HG02884 (cell line): ENCODE measurements at regions not wholly inside any gene's neighbourhood (a gene's known extent, or its start where the extent isn't known, plus 50 kb on each side); places are given as distances from the start of the nearest gene placed in this dataset.

Source experiments
- ATAC-seq: cut with Tn5 transposase; IDR thresholded peaks from one replicate; pipeline ENCODE4 v1.9.1; 2021; ENCODE audit warnings: mild to moderate bottlenecking, moderate library complexity; ENCODE audit not compliant: unreplicated experiment

DNA sequence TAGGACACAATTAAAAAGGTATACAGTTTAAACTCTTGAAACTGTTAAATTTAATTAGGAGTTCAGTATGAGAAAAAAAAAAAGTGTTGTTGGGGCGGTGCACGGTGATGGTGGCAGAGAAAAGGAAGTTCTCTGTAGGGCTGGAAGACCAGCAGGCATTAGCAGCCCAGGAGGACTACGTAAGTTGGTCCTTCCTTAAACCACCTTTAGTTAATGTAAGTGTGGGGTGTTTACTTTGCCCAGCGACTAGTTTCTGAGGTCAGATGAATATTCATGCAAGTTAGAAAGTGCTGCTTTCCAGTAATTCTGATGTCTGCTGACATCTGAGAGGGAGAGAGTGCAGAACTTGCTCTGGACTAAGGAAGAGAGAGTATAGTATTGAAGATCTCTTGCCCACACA, 54.9 kb downstream of the NKX2-1 start:
- ATAC-seq, result no peak

DNA sequence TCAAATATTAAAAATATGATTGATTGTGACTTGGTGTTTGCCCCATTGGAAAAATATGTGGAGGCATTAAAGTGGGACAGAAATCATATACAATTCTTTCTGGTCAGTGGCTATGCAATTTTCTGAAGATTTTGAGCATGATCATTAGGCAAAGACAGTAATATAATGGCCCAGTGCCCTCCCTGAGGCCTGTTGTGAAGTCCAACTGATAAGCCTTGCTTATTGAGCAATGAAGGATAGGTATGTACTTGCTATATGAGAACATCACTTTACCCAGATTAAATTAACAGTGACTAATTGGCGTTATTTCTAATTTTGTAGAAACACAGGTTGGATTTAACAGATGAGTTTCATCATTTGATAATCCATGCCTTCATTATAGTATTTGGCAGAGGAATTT, 57.1 kb downstream of the NKX2-1 start:
- ATAC-seq, result no peak

DNA sequence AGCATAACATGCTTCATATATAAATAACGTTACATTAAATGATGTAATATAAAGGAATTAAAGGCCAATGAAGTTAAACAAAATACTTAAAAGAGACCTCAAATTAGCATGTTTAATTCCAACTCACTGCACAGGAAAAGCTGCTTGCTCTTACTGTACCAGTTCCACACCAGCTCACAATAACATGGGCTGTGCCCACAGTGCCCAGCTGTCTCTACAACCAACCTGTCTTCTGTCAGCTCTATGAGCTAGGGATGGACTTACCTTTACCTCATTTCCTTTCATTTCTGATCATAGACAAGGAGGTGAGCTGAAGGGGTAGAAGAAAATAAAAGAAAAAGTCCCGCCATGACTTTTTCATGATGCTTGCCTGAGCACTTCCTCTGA, 64.8 kb downstream of the NKX2-1 start:
- ATAC-seq, result no peak

DNA sequence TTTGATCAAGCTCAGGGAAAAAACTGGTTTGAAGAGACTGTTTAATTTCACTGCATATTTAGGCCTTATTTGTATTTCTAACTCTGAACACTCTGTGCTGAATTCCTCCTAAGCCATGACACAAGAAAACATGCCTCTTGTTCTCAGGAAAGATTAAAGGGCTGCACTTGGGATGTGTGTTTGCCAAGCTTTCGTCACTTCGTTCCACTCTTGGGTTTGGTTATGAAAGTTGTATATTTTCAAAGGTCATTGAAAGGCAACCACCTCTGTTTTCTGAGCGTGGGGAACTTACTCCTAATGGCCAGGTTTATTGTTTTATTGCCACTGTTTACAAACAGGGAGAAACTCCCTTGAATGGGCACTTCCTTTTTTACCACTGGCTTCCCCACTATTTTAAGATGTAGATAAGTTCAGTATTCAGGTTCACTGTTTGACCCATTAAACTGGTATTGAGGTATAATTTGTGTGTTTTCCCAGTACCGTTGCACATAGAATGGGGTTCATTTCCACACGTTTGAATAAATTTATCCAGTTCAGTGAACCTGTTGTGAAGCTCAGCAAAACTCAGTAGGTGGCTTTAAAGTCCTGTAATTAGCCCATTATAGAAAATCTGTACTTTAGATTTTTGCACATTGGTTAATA, 65.3 kb downstream of the NKX2-1 start:
- no peak for ATAC-seq

DNA sequence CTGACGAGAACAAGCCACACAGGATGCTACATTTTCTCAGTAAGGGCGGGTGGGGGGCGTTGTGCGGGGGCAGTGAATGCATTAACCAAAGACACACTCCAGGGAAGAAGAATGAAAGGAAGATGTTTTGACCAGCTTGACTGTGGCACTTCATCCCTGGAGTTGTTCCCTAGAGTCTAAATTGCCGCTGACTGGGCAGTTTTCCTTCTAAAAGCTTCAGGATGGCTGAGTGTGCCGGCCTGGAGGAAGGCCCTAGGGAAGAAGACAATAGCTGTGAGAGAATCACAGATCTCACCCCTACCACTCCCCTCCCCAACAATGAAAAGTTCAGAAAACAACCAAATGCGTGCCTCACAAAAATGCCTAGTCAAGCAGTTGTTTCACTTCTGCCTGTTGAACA, 67.2 kb downstream of the NKX2-1 start:
- ATAC-seq, result no peak

DNA sequence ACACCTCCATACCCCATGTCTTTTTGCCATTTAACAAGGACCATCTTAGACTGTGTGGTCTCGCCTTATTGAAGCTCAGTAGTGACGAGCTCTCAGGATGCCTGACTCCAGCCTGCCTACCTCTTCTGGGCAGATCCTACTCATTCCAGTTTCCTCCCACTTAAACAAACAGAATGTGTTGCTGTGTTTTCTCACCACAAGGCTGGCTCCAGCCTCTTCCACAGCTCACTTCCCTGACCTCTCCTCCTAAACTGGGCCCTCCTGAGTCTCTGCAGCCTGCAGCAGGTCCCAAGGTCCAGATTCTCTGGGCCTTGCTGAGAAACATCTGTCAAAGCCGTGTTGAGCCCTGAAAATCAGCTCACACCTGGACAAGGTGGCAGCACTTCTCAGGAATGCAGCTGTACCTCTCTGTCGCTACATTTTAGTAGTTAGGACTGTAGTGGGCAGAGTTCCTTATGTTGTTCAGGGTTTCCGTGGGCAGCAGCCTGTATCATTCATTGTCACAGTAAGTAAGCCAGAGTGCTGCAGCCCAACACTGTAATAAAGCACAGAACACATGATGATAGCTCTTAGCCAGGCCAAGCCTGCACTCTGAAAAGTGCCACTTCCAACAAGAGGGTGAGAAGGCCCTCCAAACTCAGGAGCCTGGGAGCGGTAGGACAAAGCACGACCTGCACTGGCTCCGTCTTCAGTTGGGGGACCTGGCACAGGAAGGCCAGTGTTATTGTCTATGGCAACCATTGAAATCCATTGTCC, 68.5 kb downstream of the NKX2-1 start:
- ATAC-seq, result no peak

DNA sequence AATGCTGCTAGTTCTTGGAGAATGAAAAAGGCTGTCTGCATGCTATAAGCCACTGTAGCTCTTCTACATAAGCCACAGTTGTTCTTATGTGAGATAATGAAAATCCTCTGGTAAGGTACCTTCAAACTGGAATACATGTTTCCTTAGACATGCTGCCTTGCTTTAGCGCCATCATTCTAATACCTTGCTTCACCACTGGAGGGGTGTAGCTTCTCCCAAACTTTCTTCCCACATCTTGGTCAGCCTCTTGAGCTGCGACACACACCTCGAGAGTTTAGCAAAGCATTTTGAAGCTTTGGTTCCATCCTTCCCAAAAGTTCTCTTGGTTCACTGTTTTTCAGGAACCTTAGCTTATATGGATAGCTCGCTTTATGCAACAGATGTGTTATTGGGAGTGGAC, 69.5 kb downstream of the NKX2-1 start:
- no peak for ATAC-seq

DNA sequence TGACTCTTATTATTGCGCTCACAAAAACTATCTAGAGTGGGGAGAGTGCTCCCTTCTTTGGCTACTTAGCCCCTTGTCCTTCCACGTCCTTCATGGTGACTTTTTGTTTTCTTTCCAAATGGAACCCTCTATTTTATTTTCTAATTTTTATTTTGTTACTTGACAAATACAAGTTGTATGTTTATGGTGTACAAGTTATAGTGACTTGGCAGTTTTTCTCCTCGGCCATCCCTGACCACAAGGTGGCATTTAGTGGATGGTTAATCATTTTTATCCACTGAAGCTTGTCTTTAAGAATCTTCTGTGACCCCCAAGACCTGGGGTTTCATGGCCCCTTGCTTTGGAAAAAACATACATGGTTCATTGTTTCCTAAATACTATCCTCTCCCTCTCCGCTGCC, 70.1 kb downstream of the NKX2-1 start:
- ATAC-seq, result no peak

DNA sequence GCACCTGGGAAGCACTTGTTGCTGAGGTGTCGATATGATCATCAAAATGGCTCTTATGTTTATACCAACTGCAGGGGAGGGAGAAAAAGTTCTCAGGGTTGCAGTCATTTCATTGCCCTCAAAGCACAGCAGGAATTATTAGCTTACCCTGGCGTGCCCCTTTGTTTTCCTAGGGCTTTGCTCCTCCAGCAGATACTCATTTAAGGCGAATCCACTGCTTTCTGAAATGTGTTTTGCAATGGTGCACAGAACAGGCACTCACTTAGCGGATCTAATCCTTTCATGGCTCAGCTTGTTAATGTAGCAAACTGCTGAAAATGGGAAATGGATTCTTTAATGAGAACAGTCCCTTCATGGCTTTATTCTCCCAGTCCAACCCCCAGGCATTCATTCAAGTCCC, 76.7 kb downstream of the NKX2-1 start:
- ATAC-seq, result no peak

DNA sequence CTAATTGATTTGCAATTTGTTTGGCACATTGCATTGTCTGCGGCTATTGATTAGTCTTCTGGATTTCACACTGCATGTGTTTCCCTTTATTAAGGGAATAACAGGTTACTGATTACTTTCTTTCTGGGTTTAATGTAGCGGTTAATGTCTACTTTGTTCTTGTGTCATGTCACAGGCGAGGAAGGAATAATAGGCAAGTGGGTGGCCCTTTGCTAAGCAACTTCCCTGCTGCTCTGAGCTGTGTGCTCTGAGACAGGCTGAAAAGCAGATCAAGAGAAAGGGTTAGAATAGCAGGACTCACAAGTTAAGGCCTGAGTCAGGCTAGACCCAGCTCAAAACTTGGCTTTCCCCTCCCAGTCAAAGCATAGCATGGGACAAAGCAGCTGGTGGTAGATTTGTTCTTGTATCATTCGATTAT, 77.2 kb downstream of the NKX2-1 start:
- no peak for ATAC-seq

DNA sequence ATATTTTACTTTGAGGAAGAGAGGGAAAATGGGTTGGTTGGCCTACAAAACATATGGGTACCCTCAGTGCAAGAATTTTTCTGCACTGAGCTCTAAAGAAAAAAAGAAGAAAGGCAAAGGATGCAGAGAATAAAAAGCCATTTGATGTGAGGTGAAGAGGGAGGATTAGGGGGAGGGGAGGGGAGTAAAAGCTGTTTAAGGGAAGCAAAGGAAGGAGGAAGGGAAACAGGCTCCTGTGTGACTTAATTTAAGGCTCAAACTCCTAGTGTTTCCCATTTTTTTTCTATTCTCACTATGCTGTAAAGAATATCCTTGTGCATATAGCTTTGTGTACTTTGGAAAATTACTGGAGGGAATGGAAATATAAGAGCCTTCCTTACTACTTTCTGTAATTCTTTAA, 78.7 kb downstream of the NKX2-1 start:
- no peak for ATAC-seq

DNA sequence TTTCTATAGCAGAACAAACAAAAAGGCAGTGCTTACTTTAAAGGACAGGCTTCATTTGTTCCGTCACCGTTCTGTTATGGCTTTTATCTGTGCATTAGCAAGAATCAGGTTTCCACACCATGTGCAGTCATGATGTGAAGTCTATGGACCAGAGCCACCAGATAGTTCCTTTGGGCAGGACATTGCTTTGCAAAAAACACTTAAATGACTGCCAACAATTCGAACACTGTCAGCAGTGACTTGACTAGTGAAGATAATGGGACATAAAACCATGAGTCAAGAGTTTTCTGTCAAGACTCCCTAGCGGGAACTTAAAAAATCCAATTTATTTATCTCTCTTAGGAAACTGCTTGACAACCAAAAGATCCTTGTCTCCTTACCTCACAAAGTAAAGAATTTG, 80.3 kb downstream of the NKX2-1 start:
- ATAC-seq, result no peak

DNA sequence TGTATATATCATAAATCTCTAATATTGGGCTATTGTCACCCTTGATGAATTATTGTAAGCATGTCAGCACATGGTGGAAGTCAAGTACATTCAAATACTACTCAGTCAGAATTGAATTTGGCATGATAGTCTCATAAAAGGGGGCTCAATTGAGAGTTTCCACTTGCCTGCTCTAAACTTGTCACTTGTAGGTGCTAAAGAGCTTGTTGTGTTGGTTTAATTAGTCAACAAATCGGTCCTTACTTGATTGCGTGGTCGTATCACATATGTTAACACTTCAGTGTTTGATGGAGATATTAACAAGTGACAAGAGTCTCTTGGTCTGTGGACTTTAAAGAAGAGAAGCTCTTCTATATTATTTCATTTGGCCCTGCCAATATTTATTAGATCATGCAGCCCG, 81.1 kb downstream of the NKX2-1 start:
- ATAC-seq, result no peak

DNA sequence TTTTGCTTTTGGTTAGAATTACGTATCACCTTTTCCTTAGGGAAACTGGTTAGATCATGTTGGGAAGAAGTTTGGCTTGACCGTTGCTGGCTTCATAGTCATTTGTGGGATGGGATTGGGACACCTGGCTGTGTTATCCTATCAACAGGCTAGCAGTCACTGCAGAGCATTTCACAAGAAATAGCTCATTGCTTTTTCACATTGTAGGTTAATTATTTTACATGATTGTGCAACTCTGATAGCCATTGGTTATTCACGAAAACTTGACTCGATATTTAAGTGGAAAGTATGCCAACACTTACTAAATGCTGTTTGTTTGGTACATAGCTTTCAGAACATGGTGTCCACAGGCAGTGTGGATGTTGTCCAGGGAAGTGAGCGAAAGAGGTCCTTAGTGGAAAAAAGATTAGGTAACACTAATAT, 89.4 kb downstream of the NKX2-1 start:
- no peak for ATAC-seq

DNA sequence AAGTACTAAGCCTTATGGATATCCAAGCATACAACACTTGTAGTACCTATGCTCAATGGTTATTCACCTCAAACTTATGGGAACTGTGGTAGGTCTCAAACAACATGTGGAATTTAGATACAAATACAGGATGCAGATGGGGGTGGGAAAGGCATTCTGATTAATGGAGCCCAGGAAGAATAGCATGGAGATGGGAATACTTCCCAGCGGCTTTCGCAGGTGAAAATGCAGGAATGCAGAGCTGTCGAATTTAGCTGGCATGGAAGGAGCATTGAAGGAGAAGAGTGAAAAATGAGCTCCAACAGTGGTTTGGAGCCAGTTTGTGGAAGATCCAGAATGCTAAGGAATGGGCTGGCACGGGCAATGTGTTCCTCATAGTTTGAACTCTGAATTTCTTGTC, 89.9 kb downstream of the NKX2-1 start:
- ATAC-seq, result no peak

DNA sequence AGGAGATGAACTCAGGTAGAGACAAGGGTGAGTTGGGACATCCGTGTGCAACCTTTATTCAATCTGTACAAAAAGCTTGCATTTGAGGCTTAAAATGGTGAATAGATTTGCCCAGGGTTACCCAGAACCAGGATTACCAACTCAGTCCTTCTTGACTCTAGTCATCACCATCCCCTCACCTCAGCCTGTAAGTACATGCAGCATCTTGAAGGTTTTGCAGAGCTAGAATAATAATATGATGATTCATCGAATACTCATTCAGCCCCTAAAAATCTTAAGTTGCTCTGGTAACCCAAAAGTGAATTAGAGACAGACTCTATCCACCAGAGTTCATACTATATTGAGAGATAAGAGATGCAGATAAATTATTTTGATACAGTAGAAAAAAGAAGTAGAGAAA, 90.3 kb downstream of the NKX2-1 start:
- ATAC-seq, result no peak

DNA sequence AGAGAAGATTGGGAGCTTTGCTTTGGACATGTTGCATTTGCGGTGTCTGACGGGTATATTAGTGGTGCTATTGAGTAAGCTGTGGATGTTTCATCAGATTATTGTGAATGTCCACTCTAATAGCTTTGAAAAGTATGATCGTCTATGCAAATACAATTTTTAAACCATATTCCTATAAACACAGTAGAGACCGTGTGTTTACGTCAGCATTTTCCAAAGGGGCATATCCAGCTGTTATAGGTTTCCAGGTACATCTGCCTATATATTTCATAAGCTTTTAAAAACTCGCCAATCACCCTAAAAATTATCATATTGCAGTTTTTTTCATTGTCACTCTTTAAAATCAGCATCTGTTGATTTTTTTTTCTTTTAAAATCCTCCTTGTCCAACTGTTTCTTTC, 91.7 kb downstream of the NKX2-1 start:
- no peak for ATAC-seq

DNA sequence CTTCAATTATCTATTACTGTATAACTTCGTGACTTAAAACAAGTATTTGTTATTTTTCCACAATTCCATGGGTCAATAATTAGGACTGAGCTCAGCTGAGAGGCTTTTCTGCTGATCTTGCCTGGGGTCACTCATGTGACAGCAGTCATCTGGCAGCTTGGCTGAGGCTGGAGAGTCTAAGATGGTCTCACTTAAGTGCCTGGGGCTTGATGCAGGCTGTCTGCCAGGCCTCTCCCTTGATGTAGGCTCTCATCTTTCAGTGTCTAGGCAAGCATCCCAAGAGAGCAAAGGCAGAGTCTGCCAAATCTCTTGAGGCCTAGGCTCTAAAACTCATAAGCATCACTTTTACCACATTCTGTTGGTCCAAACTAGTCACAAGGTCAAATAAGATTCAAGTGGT, 93.2 kb downstream of the NKX2-1 start:
- no peak for ATAC-seq

DNA sequence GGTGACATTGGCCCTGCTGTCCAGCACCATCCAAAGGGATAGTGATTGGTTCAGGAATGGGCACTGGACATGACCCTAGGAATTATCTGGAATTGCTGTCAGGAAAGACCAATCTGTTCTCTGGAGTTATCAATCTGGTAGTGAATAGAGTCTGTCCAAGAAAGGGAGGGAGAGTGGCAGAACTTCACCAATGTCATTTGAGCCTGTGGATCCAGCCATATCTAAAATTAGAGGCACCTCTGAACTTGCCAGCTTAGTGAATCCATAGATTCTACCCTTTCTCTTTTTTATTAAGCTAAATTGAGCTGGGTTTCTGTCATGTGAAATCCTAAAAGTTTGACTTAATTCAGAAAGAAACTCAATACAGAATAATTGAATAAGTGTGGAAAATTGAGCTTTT, 93.9 kb downstream of the NKX2-1 start:
- no peak for ATAC-seq

DNA sequence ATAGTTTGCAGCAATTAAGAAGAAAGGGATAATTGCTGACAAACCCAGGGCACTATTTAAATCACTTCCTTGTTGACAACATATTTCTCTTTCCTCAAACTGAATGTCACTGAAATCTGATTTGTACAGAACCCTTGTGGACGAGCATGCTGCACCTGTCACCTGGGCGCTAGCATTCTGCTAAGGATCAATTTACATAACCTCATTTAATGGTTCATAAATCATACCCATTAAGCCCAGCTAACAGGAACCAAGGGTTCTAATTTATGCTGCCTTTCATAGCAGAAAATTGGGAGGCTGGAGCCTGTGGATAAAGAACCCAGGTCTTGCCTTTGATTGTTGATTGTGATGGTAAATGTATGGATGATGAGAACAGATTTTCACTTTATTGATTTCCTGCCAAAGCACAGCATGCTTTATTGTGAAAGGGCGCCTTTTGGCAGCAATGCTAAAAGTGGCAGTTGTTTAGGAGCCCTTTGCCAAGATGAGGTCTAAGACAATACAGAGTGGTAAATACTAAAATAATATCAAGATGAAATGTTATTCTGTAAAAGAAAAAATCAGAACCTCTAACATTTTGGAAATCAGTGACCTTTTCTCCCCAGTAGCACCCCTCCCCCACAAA, 95.4 kb downstream of the NKX2-1 start:
- no peak for ATAC-seq

DNA sequence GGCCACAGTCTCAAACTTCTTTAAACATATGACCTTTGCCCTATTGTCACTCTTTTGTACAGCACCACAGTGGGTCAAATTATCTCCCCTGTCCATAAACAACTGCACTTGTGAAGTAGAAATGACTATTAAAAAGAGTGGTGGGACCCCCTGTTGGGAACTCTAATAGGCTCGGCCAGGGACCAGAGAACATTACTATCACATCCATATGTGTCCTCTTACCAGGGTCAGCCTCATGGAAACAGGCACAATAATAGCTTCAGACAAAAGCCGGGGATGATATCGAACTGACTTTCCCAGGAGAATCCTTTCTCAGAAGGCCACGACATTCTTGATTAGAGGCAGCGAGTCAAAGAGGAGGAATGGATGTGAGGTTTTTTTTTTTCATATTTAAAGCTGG, 96.6 kb downstream of the NKX2-1 start:
- no peak for ATAC-seq

DNA sequence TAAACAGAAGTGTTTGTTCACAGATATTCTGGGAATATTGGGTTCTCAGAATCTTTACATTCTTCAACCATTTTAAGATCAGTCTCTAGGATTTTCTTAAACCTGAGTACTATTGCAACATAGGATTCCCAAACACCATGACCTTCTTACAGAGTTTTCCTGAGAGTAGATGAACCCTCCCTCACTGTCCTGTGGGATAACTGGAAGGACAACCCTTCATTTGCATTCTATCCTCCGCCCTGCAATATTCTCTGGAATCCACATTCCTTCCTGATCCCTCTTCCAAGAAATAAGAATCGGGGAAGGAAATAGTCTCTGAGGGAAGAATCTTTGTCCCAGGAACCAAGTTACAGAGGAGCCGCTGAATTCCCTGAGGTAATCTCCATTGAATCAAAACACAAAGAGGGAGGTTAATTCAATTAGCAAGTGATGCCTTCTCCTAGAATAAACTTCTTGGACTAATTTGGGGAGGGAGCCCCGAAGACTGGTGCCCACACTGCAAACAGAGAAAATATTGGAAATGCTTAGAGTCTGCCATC, 99.8 kb upstream of the MBIP start:
- no peak for ATAC-seq
